ENCODE measurements at regions not wholly inside any gene's neighbourhood (a gene's known extent, or its start where the extent isn't known, plus 50 kb on each side); places are given as distances from the start of the nearest gene placed in this dataset.

- TF ChIP-seq CTCF (IDR thresholded peaks at IDR 0.05) (no peak), POLR2A (IDR thresholded peaks at IDR 0.05) (no peak)
Observed at GRCh38 chr17:72528683-72529082, 407.9 kb downstream of the SOX9 start.

Data from vagina (tissue), 2 donors.